ENCODE measurements at regions not wholly inside any gene's neighbourhood (a gene's known extent, or its start where the extent isn't known, plus 50 kb on each side); places are given as distances from the start of the nearest gene placed in this dataset.
A peak's percentile ranks its signal among the peaks of the same experiment; 100 is the strongest.
"Not testable (repeated sequence)": the region's sequence is repeated elsewhere in the genome, so short reads cannot be mapped to it uniquely, and the experiment has no call there.

DNA sequence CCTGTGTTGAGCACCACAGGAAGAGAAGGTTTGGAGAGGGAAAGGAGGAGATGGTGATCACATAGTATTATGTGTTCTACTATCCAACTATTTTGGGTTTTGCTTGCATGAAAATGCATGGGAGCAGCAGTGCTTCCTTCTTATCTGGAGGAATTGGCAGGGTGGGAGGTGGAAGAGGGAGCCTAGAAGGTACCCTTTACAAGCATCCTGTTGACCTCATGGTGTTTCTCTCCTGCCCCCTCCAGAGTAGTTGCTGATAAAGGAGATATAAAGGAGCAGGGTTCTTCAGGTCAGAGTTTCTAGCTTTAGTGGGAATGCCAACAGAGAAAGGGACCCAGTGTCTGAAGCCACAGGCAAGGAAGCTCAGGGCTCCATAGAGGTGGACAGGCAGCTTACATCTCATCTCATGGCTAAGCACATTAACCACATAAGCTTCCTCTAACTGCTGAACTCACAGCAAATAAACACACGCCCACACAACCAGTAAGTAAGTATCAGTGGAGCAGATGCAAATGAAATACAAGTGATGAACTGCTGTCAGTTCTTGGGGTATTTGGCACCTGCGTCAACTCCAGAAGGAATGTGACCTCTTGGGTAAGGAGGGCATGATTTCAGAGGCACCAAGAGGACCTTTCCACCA lies 174.2 kb upstream of the SLC38A2 start:
- no peak for DNase-seq

DNA sequence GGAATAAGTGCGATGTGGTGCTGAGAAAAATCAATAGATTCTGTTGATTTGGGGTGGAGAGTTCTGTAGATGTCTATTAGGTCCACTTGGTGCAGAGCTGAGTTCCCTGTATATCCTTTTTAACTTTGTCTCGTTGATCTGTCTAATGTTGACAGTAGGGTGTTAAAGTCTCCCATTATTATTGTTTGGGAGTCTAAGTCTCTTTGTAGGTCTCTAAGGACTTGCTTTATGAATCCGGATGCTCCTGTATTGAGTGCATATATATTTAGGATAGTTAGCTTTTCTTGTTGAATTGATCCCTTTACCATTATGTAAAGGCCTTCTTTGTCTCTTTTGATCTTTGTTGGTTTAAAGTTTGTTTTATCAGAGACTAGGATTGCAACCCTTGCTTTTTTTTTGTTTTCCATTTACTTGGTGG lies 170.8 kb upstream of the SLC38A2 start:
- not testable (repeated sequence) for DNase-seq

DNA sequence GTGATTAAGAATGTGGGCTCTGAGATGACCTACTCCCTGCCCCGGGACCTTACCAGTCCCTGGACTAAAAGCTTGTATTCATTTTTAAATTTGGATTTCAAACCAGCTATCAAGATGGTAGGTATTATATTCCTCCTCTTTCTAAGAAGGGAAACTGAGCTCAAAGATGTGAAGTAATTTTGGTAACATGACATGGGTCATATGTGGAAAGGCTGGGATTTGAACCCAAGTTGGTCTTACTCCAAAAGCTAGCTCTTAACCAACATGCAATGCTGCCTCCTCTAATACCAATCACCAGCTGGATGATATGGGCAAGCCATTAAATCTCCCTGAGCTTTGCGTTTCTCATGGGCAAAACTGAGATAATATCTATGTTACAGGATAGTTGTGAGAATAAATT lies 166.4 kb upstream of the SLC38A2 start:
- no peak for DNase-seq

- no peak for DNase-seq
Measured at GRCh38 chr12:46537387-46537955, 164.9 kb upstream of the SLC38A2 start.

DNA sequence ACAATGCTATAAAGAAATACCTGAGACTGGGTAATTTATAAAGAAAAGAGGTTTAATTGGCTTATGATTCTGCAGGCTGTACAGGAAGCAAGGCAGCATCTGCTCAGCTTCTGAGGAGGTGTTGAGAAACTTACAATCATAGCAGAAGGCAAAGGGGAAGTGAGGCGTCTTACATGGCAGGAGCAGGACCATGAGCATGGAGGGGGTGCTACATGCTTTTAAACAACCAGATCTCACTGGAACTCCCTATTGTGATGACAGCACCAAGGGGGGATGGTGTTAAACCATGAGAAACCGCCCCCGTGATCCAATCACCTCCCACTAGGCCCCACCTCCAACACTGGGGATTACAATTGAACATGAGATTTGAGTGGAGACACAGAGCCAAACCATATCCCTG lies 163.7 kb upstream of the SLC38A2 start:
- DNase-seq, result not testable (repeated sequence)

DNA sequence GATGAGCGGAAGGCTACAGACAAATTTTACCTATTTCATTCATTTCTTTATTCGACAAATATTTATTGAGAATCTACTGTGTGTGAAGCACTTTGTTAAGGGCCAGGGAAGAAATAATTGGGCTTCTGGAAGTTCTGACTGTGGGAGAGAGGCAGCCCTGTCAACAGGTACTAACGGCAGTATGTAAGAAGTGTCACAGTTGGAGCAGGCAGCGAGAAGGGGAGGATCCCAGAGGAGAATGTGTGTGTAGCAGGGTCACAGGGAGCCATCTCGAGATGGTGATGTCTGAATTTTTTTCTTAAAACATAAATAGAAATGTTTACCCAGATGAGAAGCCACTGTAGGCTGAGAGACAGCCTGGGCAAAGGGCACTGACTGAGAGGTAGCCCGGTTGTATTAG lies 163.3 kb upstream of the SLC38A2 start:
- no peak for DNase-seq

- DNase-seq, result no peak
Measured at GRCh38 chr12:46535376-46535775, 162.8 kb upstream of the SLC38A2 start.

DNA sequence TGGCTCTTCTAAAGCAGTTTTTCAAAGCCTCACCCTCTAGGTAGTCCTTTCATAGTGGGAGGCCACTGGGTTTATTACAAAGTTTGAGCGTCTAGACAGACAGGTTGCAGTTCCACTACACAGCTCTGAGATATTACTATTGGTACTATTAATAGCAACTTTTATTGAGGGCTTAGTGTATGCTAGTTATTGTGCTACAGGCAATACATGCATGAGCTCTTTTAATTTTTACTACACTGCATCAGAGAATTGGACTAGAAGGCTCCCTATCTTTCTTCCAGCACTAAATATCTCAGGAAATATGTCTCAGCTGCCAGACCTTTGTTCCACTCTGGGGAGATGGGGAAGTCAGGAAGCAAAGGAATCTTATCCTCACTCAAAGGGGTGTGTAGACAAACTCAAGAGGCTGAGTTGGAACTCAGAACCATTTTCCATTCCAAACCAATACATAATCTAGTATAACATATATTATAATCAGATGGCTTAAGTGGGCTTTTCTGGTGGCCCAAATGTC lies 161.8 kb upstream of the SLC38A2 start:
- no peak for DNase-seq

- DNase-seq, result no peak
Measured at GRCh38 chr12:46533723-46534122, 161.2 kb upstream of the SLC38A2 start.

- DNase-seq, result no peak
Measured at GRCh38 chr12:46531804-46532203, 159.2 kb upstream of the SLC38A2 start.

GRCh38 chr12:46531059-46531785 lies 158.6 kb upstream of the SLC38A2 start:
- DNase-seq, result no peak

DNA sequence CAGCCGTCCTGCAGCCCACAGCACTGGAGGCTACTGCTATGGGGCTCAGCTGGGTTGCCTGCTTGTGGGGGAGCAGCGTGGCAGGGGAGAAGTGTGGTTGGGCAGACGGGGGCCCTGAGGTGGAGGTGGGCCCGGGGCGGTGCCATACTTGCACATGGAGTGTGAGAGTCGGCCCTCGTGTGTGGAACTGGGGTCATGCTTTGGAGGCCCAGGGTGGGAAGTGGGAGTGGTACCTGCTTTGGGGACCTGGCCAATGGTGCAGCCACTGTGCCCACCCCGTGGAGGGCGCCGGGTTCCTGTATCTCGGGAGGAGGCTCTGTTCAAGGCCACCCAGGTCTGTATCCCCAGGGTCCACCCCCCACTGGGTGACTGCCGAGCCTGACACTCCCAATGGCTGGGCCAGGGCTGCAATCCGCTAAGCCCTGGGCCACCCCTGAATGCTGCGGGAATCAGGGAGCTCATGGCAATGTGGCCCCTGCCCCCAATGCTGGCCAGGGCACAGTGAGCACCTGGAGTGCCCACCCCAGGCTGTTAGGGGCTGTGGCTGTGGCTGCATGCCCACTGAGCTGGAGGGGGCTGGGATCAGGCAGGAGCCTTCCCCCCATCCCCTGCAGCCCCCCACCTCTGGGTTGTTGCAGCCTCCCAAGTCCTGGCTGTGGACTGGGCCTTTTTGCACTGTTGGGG lies 157.9 kb upstream of the SLC38A2 start:
- no peak for DNase-seq

DNA sequence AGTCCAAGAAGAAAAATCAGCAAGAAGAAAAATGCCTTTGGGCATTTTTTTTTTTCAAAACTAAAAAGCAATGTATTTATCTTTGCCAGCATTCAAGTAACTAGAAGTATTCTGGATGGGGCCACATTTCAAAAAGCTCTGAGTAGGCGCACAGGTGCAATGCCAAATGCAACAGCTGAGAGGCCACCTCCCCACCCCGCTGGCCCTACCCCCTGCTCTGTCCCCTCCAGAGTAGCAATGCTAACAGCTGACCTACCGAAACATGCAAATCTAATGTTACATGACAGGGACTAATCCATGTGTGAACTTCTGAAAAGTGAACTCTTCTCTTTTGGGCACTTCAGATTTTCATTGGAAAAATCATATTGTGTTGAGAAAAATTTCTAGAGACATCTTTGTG lies 153.7 kb upstream of the SLC38A2 start:
- no peak for DNase-seq

DNA sequence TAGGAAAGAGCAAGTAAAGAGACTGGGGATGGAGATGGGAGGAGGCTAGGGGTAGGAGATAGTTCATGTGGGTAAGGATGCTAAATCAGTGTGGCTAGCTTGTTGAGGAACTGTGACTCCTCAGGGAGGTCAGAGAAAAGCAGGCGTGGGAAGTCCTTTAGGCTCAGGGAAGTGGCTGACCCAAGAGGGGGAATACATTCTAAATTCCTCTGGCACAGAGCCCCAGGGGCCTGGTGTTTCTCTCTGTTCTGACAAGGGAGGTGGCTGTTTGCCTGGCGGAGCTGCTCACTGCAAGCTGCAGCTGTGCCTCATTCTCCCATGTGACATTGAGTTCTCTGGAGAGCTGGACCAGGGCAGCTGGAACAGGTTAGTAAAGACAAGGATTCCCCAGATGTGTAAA lies 152.2 kb upstream of the SLC38A2 start:
- no peak for DNase-seq

DNA sequence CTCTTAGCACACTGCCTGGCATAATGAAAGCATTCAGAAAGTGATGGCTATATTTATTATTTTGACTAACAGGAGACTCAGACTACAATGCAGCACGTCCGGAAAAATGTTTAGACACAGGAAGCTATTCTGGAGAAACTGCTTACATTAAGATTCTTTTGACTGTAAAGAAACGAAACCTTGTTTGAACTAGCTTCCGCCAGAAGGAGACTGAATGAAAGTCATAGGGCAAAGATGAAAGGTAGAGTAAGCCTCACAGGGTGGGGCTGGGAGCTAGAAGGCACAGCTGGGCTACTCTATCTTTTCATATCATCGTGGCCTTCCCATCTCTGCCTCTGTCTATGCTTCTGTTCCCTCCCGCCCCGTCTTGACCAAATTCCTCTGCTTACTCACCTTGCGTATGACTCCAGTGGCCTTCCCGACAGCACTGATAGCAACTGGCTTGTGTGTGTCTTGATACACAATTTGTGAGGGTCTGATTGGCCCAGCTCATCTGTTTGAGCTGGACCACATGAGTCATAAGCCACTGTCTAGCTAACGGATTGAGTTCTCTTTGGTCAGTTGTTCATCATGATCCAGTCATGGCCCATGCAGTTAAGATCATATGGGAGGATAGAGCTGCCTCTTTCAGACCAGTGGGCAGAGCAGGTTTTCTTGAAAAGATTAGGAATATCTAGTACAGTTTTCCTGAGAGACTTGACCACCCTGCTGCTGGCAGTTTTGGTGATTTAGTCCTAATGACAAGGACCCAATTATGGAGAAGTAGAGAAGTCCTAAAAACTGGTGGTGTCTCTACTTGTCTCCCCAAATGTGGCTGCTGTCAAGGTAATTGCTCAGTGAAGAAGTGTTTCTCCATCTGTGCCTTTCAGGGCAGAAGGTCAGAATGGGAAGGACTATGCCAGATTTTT lies 151.5 kb upstream of the SLC38A2 start:
- DNase-seq, result peak in 1 of 2 experiments; percentile 40

DNA sequence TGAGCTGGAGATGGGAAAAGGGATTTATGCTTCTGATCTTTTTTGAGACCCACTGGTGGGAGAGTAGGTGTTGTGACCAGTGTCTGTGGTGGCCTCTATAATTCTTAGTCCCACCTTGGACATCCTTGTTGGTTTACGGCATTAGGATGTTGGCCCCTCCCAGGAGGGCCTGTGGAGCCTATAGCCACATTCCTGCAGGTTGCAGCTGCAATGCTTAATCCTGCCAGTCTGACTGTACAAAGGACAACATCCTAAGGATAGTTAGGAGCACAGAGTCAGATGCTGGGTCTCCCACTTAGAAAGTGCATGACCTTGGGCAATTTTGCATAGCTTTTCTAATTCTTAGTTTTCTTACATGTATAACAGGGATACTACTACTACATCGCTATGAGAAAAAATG lies 150.9 kb upstream of the SLC38A2 start:
- no peak for DNase-seq

DNA sequence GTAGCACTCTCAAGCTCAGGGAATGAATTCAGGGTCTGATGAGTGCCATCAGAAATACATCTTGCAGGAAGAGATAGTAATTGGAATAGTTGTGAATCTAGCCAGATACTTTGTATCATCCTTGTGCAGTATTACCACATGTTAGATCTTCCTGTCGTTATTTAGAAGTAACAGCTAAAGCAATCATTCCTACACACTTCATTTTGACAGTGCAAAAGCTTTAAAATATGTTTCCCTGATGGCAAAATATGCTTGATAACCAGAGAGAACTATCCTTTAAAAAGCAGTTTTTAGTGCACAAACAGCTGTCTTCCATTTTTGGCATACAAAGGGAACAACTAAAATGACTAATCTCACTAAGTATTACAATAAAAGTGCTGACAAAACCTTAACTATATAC lies 149.5 kb upstream of the SLC38A2 start:
- no peak for DNase-seq

GRCh38 chr12:46521145-46521544 lies 148.6 kb upstream of the SLC38A2 start:
- DNase-seq, result no peak

GRCh38 chr12:46519407-46519806 lies 146.8 kb upstream of the SLC38A2 start:
- DNase-seq, result no peak

GRCh38 chr12:46518729-46519128 lies 146.2 kb upstream of the SLC38A2 start:
- no peak for DNase-seq

DNA sequence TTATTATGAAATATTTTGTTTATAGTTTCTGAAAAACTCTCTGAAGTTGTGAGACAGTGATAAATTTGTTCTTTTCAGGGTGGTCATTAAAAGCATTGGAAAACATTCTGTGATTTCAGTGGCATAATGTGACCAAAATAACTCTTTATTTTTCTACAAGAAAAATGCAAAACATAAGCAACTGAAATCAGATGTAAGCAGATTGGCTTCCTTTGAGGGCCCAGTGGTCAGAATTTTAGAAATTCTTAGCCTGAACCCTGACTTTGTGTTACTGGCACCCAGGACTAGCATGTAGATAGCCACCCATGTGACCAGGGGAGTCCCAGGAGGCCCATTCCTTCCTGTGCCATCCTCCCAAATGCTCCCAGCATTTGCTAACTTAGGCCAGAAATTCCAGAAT lies 145.6 kb upstream of the SLC38A2 start:
- no peak for DNase-seq

DNA sequence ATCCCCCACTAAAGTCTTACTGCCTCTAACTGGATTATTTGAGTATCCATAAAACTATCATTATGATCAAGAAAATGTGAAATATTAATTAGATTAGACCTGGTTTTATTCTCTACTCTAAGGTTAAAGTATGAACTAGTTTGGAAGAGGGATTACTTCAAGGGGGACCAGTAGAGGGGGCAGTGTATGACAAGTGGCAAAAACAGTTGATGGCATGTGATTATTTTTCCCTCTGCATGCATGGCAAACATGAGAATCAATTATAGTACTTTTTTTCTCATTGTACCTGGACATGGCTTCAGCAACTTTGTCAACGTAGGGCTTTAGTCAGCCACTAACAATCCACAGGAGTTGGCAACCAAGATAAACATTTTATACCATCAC lies 145.0 kb upstream of the SLC38A2 start:
- DNase-seq, result no peak

Measured in stimulated activated CD4-positive, alpha-beta T cell treated with anti-CD3 and anti-CD28 coated beads, Interleukin-4, amount 100 ng/mL, for 4 hours (primary cell).